ENCODE measurements at regions not wholly inside any gene's neighbourhood (a gene's known extent, or its start where the extent isn't known, plus 50 kb on each side); places are given as distances from the start of the nearest gene placed in this dataset.

GRCh38 chr11:87440076-87440770 is 402.5 kb downstream of the TMEM135 start:
- TF ChIP-seq CTCF (IDR thresholded peaks at IDR 0.05): no peak
- TF ChIP-seq POLR2A (IDR thresholded peaks at IDR 0.05): no peak
- no peak for TF ChIP-seq EP300 (IDR thresholded peaks at IDR 0.05)

Data from ovary (tissue), 3 donors.